ENCODE measurements at regions not wholly inside any gene's neighbourhood (a gene's known extent, or its start where the extent isn't known, plus 50 kb on each side); places are given as distances from the start of the nearest gene placed in this dataset.
"Not testable (repeated sequence)": the region's sequence is repeated elsewhere in the genome, so short reads cannot be mapped to it uniquely, and the experiment has no call there.

- DNase-seq: not testable (repeated sequence)
These were observed 330.1 kb upstream of the AR start for GRCh38 chrX:67213686-67214085.

GRCh38 chrX:67207912-67208311 lies 335.9 kb upstream of the AR start:
- DNase-seq: no peak

- no peak for DNase-seq
These were observed 384.4 kb upstream of the AR start for GRCh38 chrX:67159437-67159836.

- no peak for DNase-seq
These were observed 429.2 kb upstream of the AR start for GRCh38 chrX:67114635-67115034.

GRCh38 chrX:67105758-67106116 lies 438.1 kb upstream of the AR start:
- no peak for DNase-seq

GRCh38 chrX:67104982-67105757 lies 438.7 kb upstream of the AR start:
- no peak for DNase-seq

GRCh38 chrX:67100031-67100884 lies 443.6 kb upstream of the AR start:
- DNase-seq: no peak

GRCh38 chrX:67094061-67094460 lies 449.8 kb upstream of the AR start:
- DNase-seq: no peak

- no peak for DNase-seq
These were observed 411.9 kb upstream of the EDA2R start for GRCh38 chrX:67050760-67051159.

GRCh38 chrX:67044866-67045265 lies 406.0 kb upstream of the EDA2R start:
- DNase-seq: no peak

- no peak for DNase-seq
These were observed 405.3 kb upstream of the EDA2R start for GRCh38 chrX:67044029-67044653.

GRCh38 chrX:67004451-67004850 lies 365.6 kb upstream of the EDA2R start:
- no peak for DNase-seq

- no peak for DNase-seq
These were observed 355.9 kb upstream of the EDA2R start for GRCh38 chrX:66994729-66995128.

- DNase-seq: not testable (repeated sequence)
These were observed 353.2 kb upstream of the EDA2R start for GRCh38 chrX:66992077-66992476.

GRCh38 chrX:66988331-66988730 lies 349.5 kb upstream of the EDA2R start:
- DNase-seq: no peak

- no peak for DNase-seq
These were observed 322.8 kb upstream of the EDA2R start for GRCh38 chrX:66961665-66962064.

- no peak for DNase-seq
These were observed 292.8 kb upstream of the EDA2R start for GRCh38 chrX:66931713-66932112.

GRCh38 chrX:66930516-66930915 lies 291.6 kb upstream of the EDA2R start:
- DNase-seq: not testable (repeated sequence)

GRCh38 chrX:66920296-66920695 lies 281.4 kb upstream of the EDA2R start:
- DNase-seq: no peak

- no peak for DNase-seq
These were observed 280.5 kb upstream of the EDA2R start for GRCh38 chrX:66919280-66919832.

- DNase-seq: no peak
These were observed 279.6 kb upstream of the EDA2R start for GRCh38 chrX:66918511-66918910.

GRCh38 chrX:66915893-66916292 lies 277.0 kb upstream of the EDA2R start:
- no peak for DNase-seq

GRCh38 chrX:66914080-66914479 lies 275.2 kb upstream of the EDA2R start:
- no peak for DNase-seq

- no peak for DNase-seq
These were observed 273.5 kb upstream of the EDA2R start for GRCh38 chrX:66912417-66912816.
